K562 (cell line): ENCODE measurements at regions not wholly inside any gene's neighbourhood (a gene's known extent, or its start where the extent isn't known, plus 50 kb on each side); places are given as distances from the start of the nearest gene placed in this dataset.

ENCODE experiments used
- ATAC-seq: fragments of 200-7000 bp; cut with Tn5 transposase; 3 replicates; pipeline ENCODE4 v1.9.1; 2020; ENCODE audit warnings: moderate library complexity
- BruUV-seq: library from RNA; stranded (reverse); fragments of 400-500 nt; replicated peaks from 2 replicates; lab custom pipeline; 2021; lab: Mats Ljungman, UMichigan
- CTCF ChIA-PET: fragments of 300-600 bp; formaldehyde crosslinking; extraction: SDS; loops from one replicate; lab custom pipeline; 2021; ENCODE audit warnings: low intra/inter-chr PET ratio; lab: Yijun Ruan, JAX
- POLR2A ChIA-PET: fragments of 300-600, 350-650 bp; sonication (Branson Sonifier 250); formaldehyde crosslinking; extraction: SDS; loops from one replicate; lab custom pipeline; 2021; ENCODE audit warnings: antibody characterized with exemption, inconsistent platforms; lab: Yijun Ruan, JAX
- DNase-seq, 4 experiments: peaks; one replicate each; pipeline versions ENCODE4 v3.0.0 to v3.0.0-alpha.2; 2011 to 2018; ENCODE audit warnings: low spot score in 3 of 4, mixed read lengths in 3 of 4; ENCODE audit errors: extremely low read depth in 1 of 4
- FAIRE-seq: peaks from 2 replicates; lab custom pipeline; 2011; peaks lifted over from hg19 to GRCh38; lab: Jason Lieb, UNC
- H2AFZ ChIP-seq: 2 replicates; pipeline ENCODE4 v1.6.0; 2011; ENCODE audit warnings: low read depth, low read length, control low read depth, inconsistent platforms
- H3K27ac ChIP-seq: fragments of 200-600 bp; 3 replicates; pipeline ENCODE4 v1.8.0; 2011; ENCODE audit warnings: low read depth, mild to moderate bottlenecking, control low read depth, inconsistent platforms, low read length, moderate library complexity, mixed read lengths; ENCODE audit errors: extremely low read depth
- H3K27me3 ChIP-seq, 2 experiments: fragments of 300-600 bp in 1 of 2; 2 replicates in 1 of 2; 3 replicates in 1 of 2; pipeline versions ENCODE4 v1.6.0 to v1.8.0; 2011; ENCODE audit warnings: inconsistent platforms in 2 of 2, low read length in 2 of 2, mild to moderate bottlenecking in 1 of 2, mixed read lengths in 1 of 2, moderate library complexity in 1 of 2; ENCODE audit not compliant: control insufficient read depth in 2 of 2, insufficient read depth in 2 of 2
- H3K36me3 ChIP-seq: fragments of 300-600 bp; 3 replicates; pipeline ENCODE4 v1.8.0; 2011; ENCODE audit warnings: mild to moderate bottlenecking, low read length, inconsistent platforms; ENCODE audit not compliant: control insufficient read depth, insufficient read depth
- H3K4me1 ChIP-seq, 2 experiments: fragments of 200-600 bp in 1 of 2; replicated peaks in 1 of 2; 2 replicates in 1 of 2; 3 replicates in 1 of 2; pipeline versions ENCODE4 v1.5.1 to v1.8.0; 2011; ENCODE audit warnings: inconsistent platforms in 2 of 2, low read length in 2 of 2, mild to moderate bottlenecking in 1 of 2, mixed read lengths in 1 of 2, moderate library complexity in 1 of 2; ENCODE audit not compliant: control insufficient read depth in 2 of 2, insufficient read depth in 2 of 2
- H3K4me2 ChIP-seq: 2 replicates; pipeline ENCODE4 v1.6.1; 2011; ENCODE audit warnings: low read length, control low read depth, inconsistent platforms, mixed read lengths; ENCODE audit not compliant: insufficient read depth
- H3K4me3 ChIP-seq: fragments of 200-600 bp; sonication (generic), shearing (Covaris generic); 2 replicates; pipeline ENCODE4 v1.5.1; 2016; ENCODE audit warnings: control low read depth, inconsistent platforms
- H3K79me2 ChIP-seq: fragments of 200-600 bp; 3 replicates; pipeline ENCODE4 v1.8.0; 2011; ENCODE audit warnings: low read length, inconsistent platforms; ENCODE audit not compliant: control insufficient read depth, insufficient read depth
- H3K9ac ChIP-seq, 2 experiments: 2 replicates each; pipeline versions ENCODE4 v1.6.0 to v1.6.1; 2011; ENCODE audit warnings: low read depth in 2 of 2, low read length in 2 of 2, control low read depth in 1 of 2, inconsistent platforms in 1 of 2, mild to moderate bottlenecking in 1 of 2, mixed read lengths in 1 of 2; ENCODE audit not compliant: insufficient read depth in 1 of 2
- H3K9me1 ChIP-seq: one replicate; pipeline ENCODE4 v1.6.0; 2011; ENCODE audit warnings: inconsistent platforms, mild to moderate bottlenecking, low read length, moderate library complexity; ENCODE audit not compliant: control insufficient read depth, insufficient read depth
- H3K9me3 ChIP-seq: replicated peaks from 2 replicates; pipeline ENCODE4 v1.5.1; 2011; ENCODE audit warnings: low read depth, low read length, inconsistent platforms; ENCODE audit not compliant: control insufficient read depth, insufficient read depth
- H4K20me1 ChIP-seq: replicated peaks from 2 replicates; pipeline ENCODE4 v1.6.1; 2011; ENCODE audit warnings: low read length, inconsistent platforms, mixed read lengths; ENCODE audit not compliant: control insufficient read depth, insufficient read depth
- BRD4 ChIP-seq: fragments of 200-600 bp; sonication (generic); IDR thresholded peaks from 2 replicates; pipeline ENCODE4 v1.6.1; 2017; ENCODE audit warnings: inconsistent platforms
- CBFB ChIP-seq: sonication (generic); formaldehyde crosslinking; IDR thresholded peaks from 2 replicates; pipeline ENCODE4 v1.4.0; 2020; ENCODE audit warnings: mild to moderate bottlenecking, missing genetic modification reagents
- ELK3 ChIP-seq: fragments of 450-650 bp; formaldehyde crosslinking; IDR thresholded peaks from 2 replicates; pipeline ENCODE4 v1.4.0; 2020; ENCODE audit warnings: mild to moderate bottlenecking
- KAT2B ChIP-seq: IDR thresholded peaks from one replicate; pipeline ENCODE4 v1.6.1; 2012; ENCODE audit warnings: low read depth, mild to moderate bottlenecking, control low read depth, inconsistent platforms, low read length, moderate library complexity
- MECOM ChIP-seq: fragments of 250-450 bp; sonication (Bioruptor Pico); IDR thresholded peaks from 2 replicates; pipeline ENCODE4 v1.8.0; 2022; ENCODE audit warnings: inconsistent platforms
- NFRKB ChIP-seq: fragments of 450-650 bp; IDR thresholded peaks from 2 replicates; pipeline ENCODE4 v1.6.1; 2016; ENCODE audit warnings: low read depth
- POLR2AphosphoS2 ChIP-seq: IDR thresholded peaks from 2 replicates; pipeline ENCODE4 v1.6.1; 2012; ENCODE audit warnings: low read length, improper control_type of control experiment
- U2AF1 ChIP-seq: fragments of 200-400 bp; formaldehyde crosslinking; optimal IDR thresholded peaks from 2 replicates; pipeline ENCODE3; 2017; ENCODE audit warnings: mild to moderate bottlenecking, low read depth, low read length, moderate library complexity
- ZBTB34 ChIP-seq: fragments of 250-450 bp; sonication (Bioruptor Pico); IDR thresholded peaks from 2 replicates; pipeline ENCODE4 v1.8.0; 2021; ENCODE audit warnings: mild to moderate bottlenecking, moderate library complexity
- ZNF561 ChIP-seq: fragments of 450-650 bp; formaldehyde crosslinking; conservative IDR thresholded peaks from 2 replicates; pipeline ENCODE4 v1.4.0; 2020; ENCODE audit warnings: mild to moderate bottlenecking, moderate library complexity
- WGBS: fragments of 100-300 bp; shearing (Covaris generic); methylation state at CpG from one replicate; pipeline ENCODE4 v1.1.6; 2016; ENCODE audit warnings: low coverage, mixed read lengths; ENCODE audit not compliant: insufficient coverage; ENCODE audit errors: missing lambda C conversion rate; 5-methylcytosine and 5-hydroxymethylcytosine counted together
- in situ Hi-C: fragments of 300-500 bp; cut with MboI; formaldehyde crosslinking; loops from 4 replicates; pipeline ENCODE4 v1.15.0; 2018; ENCODE audit warnings: inconsistent platforms, mixed read lengths
- intact Hi-C: fragments of 100-400 bp; cut with micrococcal nuclease; formaldehyde crosslinking; loops from 2 replicates; pipeline ENCODE4 v1.14.2; 2022
- TF ChIP-seq, protein P1 (sequence below): sonication (generic); formaldehyde crosslinking; IDR thresholded peaks from 2 replicates; pipeline ENCODE4 v1.8.0; 2023; ENCODE audit warnings: mild to moderate bottlenecking, missing genetic modification reagents
- TF ChIP-seq, protein P2 (sequence below), 3 experiments: IDR thresholded peaks in 2 of 3; conservative IDR thresholded peaks in 1 of 3; 2 replicates each; pipeline ENCODE4 v1.5.1; 2011 to 2012; ENCODE audit warnings: low read length in 3 of 3, mild to moderate bottlenecking in 3 of 3, control low read depth in 2 of 3, improper control_type of control experiment in 1 of 3, inconsistent platforms in 1 of 3, low read depth in 1 of 3, mixed read lengths in 1 of 3, moderate library complexity in 1 of 3; ENCODE audit not compliant: insufficient read depth in 2 of 3
- TF ChIP-seq, protein P3 (sequence below), 2 experiments: IDR thresholded peaks; 2 replicates each; pipeline ENCODE4 v1.6.1; 2012; ENCODE audit warnings: improper control_type of control experiment in 2 of 2, low read depth in 2 of 2, low read length in 2 of 2, borderline replicate concordance in 1 of 2

GRCh38 chr4:71907782-71908181, 123.9 kb upstream of the GC start:
- ATAC-seq (no peak), FAIRE-seq (no peak), DNase-seq (no peak)
- ChIA-PET CTCF (no interaction called here), POLR2A (no interaction called here)
- intact Hi-C loops: no loop called here
- Histone ChIP-seq H3K4me3 (no peak overlapping the region), H3K27ac (no peak overlapping the region), H3K9me3 (no peaks in the 10 kb centered on the region), H3K27me3 (no peaks in the 10 kb centered on the region), H2AFZ (no peak overlapping the region), H4K20me1 (no peaks in the 10 kb centered on the region), H3K9ac (no peak overlapping the region), H3K4me2 (no peak overlapping the region), H3K79me2 (no peaks in the 10 kb centered on the region), H3K9me1 (no peaks in the 10 kb centered on the region), H3K36me3 (no peaks in the 10 kb centered on the region), H3K4me1 (no peaks in the 10 kb centered on the region)
- in situ Hi-C loops: no loop called here
- BruUV-seq: no TSS peak
- 0% methylated on average over 3 of the region's 3 CpGs for WGBS
- TF ChIP-seq BRD4: no peak
- no peak for TF ChIP-seq U2AF1
- no peak for TF ChIP-seq CBFB (CRISPR knock-in tag)
- TF ChIP-seq, protein P1, sequence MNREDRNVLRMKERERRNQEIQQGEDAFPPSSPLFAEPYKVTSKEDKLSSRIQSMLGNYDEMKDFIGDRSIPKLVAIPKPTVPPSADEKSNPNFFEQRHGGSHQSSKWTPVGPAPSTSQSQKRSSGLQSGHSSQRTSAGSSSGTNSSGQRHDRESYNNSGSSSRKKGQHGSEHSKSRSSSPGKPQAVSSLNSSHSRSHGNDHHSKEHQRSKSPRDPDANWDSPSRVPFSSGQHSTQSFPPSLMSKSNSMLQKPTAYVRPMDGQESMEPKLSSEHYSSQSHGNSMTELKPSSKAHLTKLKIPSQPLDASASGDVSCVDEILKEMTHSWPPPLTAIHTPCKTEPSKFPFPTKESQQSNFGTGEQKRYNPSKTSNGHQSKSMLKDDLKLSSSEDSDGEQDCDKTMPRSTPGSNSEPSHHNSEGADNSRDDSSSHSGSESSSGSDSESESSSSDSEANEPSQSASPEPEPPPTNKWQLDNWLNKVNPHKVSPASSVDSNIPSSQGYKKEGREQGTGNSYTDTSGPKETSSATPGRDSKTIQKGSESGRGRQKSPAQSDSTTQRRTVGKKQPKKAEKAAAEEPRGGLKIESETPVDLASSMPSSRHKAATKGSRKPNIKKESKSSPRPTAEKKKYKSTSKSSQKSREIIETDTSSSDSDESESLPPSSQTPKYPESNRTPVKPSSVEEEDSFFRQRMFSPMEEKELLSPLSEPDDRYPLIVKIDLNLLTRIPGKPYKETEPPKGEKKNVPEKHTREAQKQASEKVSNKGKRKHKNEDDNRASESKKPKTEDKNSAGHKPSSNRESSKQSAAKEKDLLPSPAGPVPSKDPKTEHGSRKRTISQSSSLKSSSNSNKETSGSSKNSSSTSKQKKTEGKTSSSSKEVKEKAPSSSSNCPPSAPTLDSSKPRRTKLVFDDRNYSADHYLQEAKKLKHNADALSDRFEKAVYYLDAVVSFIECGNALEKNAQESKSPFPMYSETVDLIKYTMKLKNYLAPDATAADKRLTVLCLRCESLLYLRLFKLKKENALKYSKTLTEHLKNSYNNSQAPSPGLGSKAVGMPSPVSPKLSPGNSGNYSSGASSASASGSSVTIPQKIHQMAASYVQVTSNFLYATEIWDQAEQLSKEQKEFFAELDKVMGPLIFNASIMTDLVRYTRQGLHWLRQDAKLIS (CRISPR knock-in tag): no peak
- TF ChIP-seq, protein P2, sequence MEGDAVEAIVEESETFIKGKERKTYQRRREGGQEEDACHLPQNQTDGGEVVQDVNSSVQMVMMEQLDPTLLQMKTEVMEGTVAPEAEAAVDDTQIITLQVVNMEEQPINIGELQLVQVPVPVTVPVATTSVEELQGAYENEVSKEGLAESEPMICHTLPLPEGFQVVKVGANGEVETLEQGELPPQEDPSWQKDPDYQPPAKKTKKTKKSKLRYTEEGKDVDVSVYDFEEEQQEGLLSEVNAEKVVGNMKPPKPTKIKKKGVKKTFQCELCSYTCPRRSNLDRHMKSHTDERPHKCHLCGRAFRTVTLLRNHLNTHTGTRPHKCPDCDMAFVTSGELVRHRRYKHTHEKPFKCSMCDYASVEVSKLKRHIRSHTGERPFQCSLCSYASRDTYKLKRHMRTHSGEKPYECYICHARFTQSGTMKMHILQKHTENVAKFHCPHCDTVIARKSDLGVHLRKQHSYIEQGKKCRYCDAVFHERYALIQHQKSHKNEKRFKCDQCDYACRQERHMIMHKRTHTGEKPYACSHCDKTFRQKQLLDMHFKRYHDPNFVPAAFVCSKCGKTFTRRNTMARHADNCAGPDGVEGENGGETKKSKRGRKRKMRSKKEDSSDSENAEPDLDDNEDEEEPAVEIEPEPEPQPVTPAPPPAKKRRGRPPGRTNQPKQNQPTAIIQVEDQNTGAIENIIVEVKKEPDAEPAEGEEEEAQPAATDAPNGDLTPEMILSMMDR (IDR thresholded peaks at IDR 0.05 in 2 of 3, conservative IDR thresholded peaks at IDR 0.05 in 1 of 3; ENCODE audit: insufficient read depth in 2 of 3, low read depth in 1 of 3, low read length in 3 of 3): no peak
- TF ChIP-seq ZBTB34 (CRISPR knock-in tag): no peak
- TF ChIP-seq ELK3: no peak
- TF ChIP-seq NFRKB: no peak
- no peak for TF ChIP-seq ZNF561 (CRISPR knock-in tag)
- TF ChIP-seq POLR2AphosphoS2: no peak
- TF ChIP-seq KAT2B: no peak
- no peak for TF ChIP-seq MECOM (CRISPR knock-in tag)
- TF ChIP-seq, protein P3, sequence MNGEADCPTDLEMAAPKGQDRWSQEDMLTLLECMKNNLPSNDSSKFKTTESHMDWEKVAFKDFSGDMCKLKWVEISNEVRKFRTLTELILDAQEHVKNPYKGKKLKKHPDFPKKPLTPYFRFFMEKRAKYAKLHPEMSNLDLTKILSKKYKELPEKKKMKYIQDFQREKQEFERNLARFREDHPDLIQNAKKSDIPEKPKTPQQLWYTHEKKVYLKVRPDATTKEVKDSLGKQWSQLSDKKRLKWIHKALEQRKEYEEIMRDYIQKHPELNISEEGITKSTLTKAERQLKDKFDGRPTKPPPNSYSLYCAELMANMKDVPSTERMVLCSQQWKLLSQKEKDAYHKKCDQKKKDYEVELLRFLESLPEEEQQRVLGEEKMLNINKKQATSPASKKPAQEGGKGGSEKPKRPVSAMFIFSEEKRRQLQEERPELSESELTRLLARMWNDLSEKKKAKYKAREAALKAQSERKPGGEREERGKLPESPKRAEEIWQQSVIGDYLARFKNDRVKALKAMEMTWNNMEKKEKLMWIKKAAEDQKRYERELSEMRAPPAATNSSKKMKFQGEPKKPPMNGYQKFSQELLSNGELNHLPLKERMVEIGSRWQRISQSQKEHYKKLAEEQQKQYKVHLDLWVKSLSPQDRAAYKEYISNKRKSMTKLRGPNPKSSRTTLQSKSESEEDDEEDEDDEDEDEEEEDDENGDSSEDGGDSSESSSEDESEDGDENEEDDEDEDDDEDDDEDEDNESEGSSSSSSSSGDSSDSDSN (IDR thresholded peaks at IDR 0.05; ENCODE audit: borderline replicate concordance in 1 of 2, low read depth in 2 of 2, low read length in 2 of 2): no peak
